ENCODE measurements at regions not wholly inside any gene's neighbourhood (a gene's known extent, or its start where the extent isn't known, plus 50 kb on each side); places are given as distances from the start of the nearest gene placed in this dataset.
A peak's percentile ranks its signal among the peaks of the same experiment; 100 is the strongest.
"Not testable (repeated sequence)": the region's sequence is repeated elsewhere in the genome, so short reads cannot be mapped to it uniquely, and the experiment has no call there.

DNA sequence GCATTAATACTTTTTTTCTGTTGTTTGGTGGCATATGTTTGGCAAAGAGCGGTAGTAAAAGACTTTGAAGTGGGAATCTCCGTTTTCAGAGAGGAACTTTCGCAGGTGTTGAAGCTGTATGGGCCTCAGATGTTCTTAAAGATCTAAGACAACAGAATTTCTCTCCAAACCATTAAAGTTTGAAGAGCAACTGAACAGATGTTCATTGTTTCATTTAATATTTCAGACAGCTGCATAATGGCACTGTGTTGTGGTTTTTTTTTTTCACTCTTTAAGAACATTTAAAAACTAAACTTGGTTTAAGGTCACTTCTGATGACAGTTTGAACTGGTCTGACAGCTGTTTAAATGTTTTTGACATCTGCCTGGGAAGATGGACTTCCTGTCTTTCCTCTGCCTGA lies 882.7 kb upstream of the PCDH10 start:
- no peak for DNase-seq (ENCODE audit: low read depth)

DNA sequence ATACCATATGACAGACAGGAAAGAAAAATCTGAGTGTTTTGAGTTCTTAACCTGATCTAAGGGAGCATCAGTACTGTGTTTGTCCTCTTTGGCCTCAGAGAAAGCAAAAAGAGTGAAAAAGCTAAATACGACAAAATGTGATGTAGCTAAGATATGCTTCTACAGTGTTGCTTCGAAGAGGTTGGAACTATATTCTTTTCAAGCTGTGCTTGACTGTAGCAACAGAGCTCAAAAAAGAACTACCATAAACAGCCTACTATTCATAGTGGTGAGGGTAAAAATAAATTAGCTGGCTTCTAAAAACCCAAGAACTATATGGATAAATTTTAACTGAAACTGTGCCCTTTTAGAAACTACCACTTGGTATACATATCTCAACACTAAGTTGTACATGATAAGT lies 881.8 kb upstream of the PCDH10 start:
- DNase-seq (ENCODE audit: low read depth): no peak

DNA sequence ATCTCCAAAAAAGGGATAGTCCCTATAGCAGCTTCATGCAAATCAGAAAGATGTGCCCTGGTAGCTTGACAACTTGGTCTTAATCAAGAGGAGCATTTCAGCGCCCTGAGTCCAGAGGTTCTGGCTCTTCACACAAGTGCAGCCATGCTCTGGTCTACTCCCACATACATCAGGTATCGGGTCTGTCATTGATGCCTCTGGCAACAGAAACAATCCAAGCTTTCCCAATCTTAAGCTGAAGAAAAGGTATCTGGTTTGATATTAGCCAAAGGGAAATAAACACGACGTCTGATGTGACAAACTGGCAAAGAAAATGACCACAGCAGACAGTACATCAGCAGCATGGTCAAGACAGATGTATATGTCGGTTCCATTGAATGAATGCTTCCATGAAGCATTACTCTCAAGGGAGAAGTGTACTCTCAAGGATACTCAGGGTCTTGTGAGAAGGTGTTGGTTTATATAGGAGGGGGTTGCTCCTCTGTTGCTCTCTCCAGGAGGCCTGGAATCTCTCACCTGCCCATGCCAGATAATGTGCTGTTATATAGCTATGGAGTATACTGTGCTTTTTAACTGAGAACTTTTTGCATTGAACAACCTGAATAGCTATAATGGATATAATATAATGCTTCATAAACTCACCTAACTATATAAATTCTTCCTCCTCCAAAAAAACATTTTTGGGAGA lies 879.6 kb upstream of the PCDH10 start:
- DNase-seq (ENCODE audit: low read depth): no peak

- no peak for DNase-seq (ENCODE audit: low read depth)
Observed at GRCh38 chr4:132275583-132276121, 873.4 kb upstream of the PCDH10 start.

DNA sequence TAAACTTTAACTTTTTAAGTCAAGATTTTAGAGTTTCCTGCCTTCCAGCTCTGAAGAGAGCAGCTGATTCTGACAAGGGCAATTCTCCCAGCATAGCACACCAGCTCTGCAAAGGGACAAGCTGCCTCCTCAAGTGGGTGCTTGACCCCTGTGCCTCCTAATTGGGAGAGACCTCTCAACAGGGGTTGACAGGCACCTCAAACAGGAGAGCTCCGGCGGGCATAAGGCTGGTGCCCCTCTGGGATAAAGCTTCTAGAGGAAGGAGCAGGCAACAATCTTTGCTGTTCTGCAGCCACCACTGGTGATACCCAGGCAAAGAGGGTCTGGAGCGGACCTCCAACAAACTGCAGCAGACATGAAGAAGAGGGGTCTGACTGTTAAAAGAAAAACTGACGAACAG lies 872.9 kb upstream of the PCDH10 start:
- no peak for DNase-seq (ENCODE audit: low read depth)

DNA sequence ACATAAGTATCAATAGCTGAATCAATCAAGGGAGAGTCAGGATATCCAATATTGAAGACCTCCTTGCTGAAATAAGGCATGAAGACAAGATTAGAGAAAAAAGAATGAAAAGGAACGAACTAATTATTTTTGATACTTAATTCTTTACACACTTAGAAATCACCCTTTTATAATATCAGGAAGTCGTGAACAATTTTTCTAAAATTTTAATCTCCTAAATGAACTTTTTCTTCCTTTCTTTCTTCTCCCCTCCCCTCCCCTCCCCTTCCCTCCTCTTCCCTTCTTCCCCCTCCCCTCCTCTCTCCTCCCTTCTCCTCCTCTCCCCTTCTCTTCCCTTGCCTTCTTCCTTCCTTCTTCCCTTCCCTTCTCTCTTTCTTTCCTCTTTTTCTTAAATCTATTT lies 872.1 kb upstream of the PCDH10 start:
- no peak for DNase-seq (ENCODE audit: low read depth)

- no peak for DNase-seq (ENCODE audit: low read depth)
Observed at GRCh38 chr4:132281733-132282132, 867.4 kb upstream of the PCDH10 start.

GRCh38 chr4:132284910-132285426 lies 864.1 kb upstream of the PCDH10 start:
- DNase-seq (ENCODE audit: low read depth): no peak

DNA sequence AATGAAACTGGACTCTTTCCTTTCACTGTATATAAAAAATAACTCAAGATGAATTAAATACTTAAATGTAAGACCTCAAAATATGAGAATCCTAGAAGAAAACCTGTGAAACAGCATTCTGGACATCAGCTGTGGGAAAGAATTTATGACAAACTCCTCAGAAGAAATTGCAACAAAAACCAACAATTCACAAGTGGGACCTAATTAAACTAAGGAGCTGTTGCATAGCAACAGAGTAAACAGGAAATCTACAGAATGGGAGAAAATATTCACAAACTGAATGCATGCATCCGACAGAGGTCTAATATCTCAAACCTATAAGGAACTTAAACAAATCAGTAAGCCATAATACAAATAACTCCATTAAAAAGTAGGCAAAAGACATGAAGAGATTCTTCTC lies 851.7 kb upstream of the PCDH10 start:
- DNase-seq (ENCODE audit: low read depth): peak; percentile 42

DNA sequence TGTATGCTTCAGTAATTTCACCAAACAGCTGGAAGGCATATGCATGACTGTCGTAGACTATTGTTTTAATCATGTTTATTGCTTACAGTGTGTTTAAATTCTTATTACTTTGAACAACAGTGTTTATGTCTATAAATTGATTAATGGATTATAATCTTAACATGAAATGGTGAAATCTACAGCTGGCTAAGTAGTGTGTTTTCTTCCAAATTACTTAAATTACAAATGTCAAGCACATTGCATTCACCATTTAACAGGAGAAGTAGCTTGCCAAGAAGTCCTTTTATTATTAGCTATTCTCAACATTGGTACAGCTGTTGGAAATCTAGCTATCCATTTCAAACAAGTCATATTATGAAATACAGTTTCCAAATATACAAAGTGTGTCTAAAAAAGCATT lies 849.3 kb upstream of the PCDH10 start:
- DNase-seq (ENCODE audit: low read depth): no peak

- DNase-seq (ENCODE audit: low read depth): no peak
Observed at GRCh38 chr4:132312521-132312920, 836.6 kb upstream of the PCDH10 start.

DNA sequence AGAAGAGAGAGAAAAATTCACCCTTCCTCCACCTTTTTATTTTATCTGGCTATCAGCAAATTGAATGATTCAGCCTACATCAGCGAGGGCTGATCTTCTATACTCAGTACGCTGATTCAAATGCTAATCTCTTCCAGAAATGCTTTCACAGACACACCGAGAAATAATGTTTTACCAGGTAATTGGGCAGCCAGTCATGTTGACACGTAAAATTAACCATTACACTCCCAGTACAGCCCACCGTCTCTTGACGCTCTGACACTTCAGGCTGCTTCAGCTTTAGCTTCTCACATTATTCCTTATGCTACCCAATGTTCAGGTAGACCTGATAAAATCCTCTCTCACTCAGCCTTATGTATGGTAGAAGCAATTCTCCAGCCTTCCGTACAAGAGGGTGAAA lies 835.2 kb upstream of the PCDH10 start:
- DNase-seq (ENCODE audit: low read depth): no peak

DNA sequence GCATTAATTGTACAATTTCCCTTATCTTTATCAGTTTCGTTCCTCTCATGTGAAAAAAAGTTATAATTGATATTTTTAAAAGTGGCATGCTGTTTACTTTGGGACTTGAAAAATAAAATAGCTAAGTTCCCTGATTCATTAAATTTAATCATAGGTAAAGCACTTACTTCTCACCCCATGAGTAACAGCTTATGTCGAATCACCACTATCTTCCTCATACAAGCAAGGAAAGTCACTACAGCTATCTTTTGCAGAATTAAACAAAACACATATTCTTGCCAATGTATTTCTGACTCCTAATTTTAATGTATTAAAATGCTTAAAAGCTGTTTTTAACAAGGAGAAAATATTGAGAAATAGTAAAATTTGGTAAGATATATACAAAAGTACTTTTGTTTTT lies 832.4 kb upstream of the PCDH10 start:
- no peak for DNase-seq (ENCODE audit: low read depth)

DNA sequence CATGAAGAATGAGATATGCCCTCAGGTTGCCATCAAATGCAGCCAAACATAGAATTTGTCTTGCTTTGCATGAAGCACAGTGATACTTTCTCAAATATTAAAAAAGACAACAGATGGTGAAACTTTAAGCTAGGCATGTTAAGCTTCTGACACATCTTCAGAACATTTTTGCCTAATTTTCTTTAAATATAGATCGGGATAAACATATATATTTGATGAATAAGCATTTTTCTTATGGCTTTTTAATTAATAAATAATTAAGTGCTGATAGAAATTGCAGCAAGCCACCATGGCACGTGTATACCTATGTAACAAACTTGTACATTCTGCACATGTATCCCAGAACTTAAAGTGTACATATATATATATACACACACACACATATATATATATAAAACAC lies 831.2 kb upstream of the PCDH10 start:
- no peak for DNase-seq (ENCODE audit: low read depth)

DNA sequence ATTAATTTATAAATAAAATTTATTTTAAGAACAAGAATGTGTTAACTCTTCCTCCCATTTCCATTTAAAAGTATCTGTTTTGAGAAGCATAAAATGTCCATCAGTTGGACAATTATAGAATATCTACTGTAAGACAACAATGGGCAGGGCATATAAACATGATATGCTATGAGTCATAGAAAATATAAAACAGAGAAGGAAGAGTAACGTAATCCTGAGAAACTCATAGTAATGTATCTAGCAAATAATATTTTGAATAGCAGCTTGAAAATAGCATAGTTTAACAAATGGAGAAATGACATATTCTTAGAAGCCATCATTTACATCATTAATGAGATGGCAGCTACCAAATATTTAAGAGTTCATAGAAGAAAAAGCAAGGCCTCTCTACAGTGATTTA lies 820.3 kb upstream of the PCDH10 start:
- no peak for DNase-seq (ENCODE audit: low read depth)

DNA sequence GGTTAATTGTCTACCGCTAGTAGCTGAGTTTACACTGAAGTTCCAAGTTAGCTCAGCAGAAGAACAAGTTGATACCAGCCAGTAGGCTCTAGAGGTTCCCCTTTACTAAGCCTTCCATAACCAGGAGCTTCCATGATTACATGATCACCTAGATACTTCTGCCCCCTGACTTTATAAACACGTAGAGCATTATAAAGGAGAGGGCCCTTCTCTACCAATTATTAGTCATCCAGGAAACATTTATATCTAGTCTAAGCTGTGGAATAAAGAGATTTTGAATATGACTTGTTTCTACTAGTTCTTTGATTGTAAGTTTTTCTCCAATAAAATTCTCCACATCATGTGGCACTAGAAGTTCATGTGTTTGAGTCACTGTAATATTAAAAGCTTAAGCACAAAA lies 818.1 kb upstream of the PCDH10 start:
- no peak for DNase-seq (ENCODE audit: low read depth)

DNA sequence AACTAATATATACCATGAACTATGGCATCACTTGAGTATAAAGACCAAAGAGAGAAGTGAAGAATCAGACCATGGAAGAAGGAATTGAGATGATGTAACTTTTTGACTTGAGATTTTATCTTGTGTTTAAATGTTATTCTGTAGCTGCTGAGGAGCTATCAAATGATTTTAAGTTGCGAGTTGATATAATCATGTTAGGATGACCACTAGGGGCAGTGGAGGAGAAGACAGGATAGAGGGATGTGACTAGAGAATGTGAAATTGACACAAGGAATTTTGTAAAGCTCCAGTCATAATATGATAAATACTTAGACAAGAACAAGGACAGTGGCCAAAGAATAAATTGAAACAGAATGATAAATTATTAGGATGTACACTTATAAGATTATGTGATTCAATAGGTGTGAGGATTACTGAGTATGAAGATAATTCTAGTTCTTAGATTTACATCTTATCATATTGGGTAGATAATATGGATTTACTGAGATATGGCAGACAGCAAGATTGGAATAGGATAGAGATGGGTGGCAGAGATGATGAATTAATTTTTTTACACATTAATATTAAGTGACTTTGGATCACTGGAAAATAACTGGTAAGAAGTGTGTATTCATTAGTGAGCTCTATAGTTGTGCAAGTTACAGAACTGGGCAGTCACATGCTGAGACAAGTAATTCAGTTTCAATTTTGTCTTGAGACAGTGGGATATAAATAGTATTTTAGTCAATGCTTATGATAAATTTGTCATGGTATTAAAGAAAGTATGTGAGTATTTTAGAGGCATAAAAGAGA lies 816.0 kb upstream of the PCDH10 start:
- DNase-seq (ENCODE audit: low read depth): no peak

DNA sequence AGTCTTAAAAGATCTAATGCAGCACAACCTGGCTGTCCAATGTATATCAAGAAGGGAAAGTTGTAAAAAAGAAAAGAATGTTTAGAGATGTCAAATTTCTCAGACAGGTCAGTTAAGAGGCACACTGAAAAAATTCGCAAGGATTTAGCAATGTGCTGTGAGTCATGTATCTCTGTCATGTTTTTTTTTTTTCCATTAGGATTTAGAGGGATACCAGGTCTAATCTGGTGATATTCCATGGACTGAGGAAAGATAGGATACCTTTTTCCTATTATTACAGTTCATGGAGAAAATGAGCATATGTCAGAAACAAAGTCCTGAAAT lies 815.4 kb upstream of the PCDH10 start:
- DNase-seq (ENCODE audit: low read depth): peak; percentile 28

- no peak for DNase-seq (ENCODE audit: low read depth)
Observed at GRCh38 chr4:132334081-132334480, 815.0 kb upstream of the PCDH10 start.

DNA sequence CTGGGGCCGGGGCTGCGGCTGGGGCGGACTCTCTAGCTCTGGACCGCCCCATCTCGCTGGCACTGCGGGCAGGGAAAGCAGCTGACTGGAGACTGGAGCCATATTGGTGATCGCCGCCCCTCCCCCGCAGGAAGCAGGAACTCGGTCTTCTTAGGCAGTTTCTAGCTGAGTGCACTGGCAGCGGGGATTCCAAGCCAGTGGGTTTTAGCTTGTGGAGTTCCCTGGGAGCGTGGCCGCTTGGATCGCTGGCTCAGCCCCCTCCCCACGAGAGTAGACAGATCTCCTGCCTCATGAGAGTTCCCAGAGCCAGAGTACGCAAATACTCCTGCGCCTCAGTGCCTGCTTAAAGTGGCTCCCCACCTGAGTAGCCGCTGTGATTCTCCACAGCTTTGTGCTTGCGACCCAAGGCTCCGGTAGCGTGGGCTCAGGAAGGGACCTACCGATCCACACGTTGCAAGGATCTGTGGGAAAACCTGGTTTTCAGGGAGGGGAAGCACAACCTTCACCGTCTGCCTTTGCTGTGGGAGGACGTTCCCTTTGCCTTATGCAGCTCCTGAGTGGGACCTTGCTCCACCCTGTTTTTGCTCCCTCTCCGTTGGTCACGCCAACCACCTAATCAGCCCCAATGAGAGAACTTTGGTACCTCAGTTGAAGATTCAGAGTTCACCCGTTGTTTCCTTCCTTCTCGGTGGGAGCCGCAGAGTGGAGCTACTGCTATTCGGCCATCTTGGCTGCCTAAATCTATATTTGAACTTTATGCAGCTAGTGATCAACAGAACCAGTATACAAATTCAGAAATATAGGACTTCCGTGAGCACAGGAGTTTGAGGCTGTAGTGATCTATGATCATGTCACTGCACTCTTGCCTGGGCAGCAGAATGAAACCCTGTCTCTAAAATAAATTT lies 803.9 kb upstream of the PCDH10 start:
- no peak for DNase-seq (ENCODE audit: low read depth)

- DNase-seq (ENCODE audit: low read depth): no peak
Observed at GRCh38 chr4:132346016-132346415, 803.1 kb upstream of the PCDH10 start.

- DNase-seq (ENCODE audit: low read depth): not testable (repeated sequence)
Observed at GRCh38 chr4:132351606-132352005, 797.5 kb upstream of the PCDH10 start.

Measured in GM04504 (cell line).